ENCODE measurements at regions not wholly inside any gene's neighbourhood (a gene's known extent, or its start where the extent isn't known, plus 50 kb on each side); places are given as distances from the start of the nearest gene placed in this dataset.
"Not testable (repeated sequence)": the region's sequence is repeated elsewhere in the genome, so short reads cannot be mapped to it uniquely, and the experiment has no call there.

DNA sequence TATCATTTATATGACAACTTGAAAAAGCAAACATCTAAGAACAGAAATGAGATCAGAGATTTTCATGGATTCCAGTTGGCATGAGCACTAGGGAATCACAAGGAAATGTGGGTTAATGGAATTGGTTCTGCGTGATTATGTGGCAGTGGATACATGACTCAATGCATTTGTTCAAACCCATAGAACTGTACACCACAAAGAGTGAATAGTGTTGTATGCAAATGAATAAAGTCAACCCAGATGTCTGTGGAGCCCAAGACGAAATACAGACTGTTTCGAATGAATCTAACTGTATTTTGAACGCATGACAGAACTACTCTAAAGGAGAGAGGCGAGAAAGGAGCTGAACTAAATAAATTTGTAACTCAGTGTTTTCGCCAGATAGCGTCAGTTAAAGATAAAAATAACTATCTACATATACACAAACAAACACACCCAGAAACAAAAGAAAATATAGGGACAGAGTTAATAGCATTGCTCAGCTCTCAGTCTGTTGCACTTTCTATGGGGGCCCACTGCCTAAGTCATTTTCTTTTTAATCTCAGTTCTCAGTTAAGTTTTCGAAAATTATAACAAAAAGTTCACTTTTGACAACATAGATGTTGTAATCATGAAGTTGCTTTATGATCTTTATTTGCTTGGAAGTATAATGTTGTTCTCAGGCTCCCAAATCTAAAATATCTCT is 636.7 kb upstream of the SEMA3D start:
- no peak overlapping the region for H3K27ac ChIP-seq (ENCODE audit: low read length)
- no peaks in the 10 kb centered on the region for H3K4me1 ChIP-seq (ENCODE audit: control insufficient read depth, insufficient read depth, low read length)
- H3K4me3 ChIP-seq (ENCODE audit: low read length), result no peak overlapping the region
- H3K36me3 ChIP-seq (ENCODE audit: control insufficient read depth, insufficient read depth, low read length), result no peaks in the 10 kb centered on the region
- DNase-seq, result no peak
- H3K9me3 ChIP-seq (ENCODE audit: control insufficient read depth, low read depth, low read length), result peaks cover 10% of the 10 kb centered on the region
- WGBS (ENCODE audit: insufficient coverage, low lambda C conversion rate), result 87% methylated on average over 3 of the region's 8 CpGs
- no peaks in the 10 kb centered on the region for H3K27me3 ChIP-seq (ENCODE audit: control insufficient read depth, insufficient read depth, low read length)

DNA sequence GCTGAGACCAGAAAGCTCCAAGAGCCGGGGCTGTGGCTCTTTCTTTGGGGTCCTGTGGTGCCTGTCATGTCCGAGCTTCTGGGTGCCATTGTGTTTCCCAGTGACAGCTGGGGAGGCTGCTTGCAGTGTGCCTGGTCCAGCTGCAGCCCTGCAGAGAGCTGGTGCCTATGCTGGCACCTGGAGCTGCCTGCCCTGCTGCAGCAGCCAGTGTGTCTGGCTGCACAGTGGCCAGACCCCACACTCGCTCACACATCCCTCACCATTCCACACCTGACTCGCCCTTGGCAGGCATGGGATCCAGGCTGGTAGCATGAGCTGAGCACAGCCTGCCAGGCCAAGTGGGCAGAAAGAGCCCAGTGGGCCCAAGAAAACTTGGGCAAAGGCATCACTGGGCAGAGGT is 635.1 kb upstream of the SEMA3D start:
- no peaks in the 10 kb centered on the region for H3K4me1 ChIP-seq (ENCODE audit: control insufficient read depth, insufficient read depth, low read length)
- WGBS (ENCODE audit: insufficient coverage, low lambda C conversion rate), result no CpG with 5 or more reads among the region's 4 CpGs
- peaks cover 10% of the 10 kb centered on the region for H3K9me3 ChIP-seq (ENCODE audit: control insufficient read depth, low read depth, low read length)
- no peak for DNase-seq
- H3K27me3 ChIP-seq (ENCODE audit: control insufficient read depth, insufficient read depth, low read length), result no peaks in the 10 kb centered on the region
- H3K27ac ChIP-seq (ENCODE audit: low read length), result no peak overlapping the region
- H3K36me3 ChIP-seq (ENCODE audit: control insufficient read depth, insufficient read depth, low read length), result no peaks in the 10 kb centered on the region
- H3K4me3 ChIP-seq (ENCODE audit: low read length), result no peak overlapping the region

DNA sequence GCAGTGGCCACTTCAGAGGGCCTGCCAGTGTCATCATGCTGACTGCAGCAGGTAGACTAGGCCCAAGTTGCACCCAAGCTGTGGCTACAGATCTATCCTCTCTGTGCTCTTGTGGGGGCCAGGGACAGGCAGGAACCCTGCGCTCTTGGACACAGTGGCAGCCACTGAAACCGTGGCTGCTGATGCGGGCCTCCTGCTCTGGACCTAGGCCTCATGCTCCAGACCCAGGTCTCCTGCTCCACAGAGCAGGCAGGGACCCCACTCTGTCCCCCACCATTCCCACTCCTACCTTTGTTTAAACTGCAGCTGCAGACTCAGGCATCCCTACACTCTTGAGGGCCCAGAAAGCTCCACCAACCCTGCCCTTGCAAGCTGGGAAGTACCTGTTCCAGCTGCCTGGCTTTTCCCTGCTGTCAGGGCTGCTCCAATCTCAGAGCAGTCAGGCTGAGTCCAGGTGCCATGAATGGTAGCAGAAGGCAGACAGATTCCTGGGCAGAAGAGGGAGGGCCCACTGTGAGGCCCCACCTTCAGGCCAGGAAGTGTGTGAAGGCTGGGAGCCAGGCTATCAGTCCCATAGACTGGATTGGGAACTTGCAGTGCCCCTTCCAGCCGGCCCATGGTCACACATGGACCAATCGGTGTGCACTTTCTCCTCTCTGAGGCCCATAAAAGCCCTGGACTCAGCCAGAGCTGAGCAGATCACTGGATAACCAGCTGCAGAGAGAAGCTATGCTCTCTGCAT is 634.0 kb upstream of the SEMA3D start:
- no peak overlapping the region for H3K4me3 ChIP-seq (ENCODE audit: low read length)
- no peaks in the 10 kb centered on the region for H3K27me3 ChIP-seq (ENCODE audit: control insufficient read depth, insufficient read depth, low read length)
- H3K36me3 ChIP-seq (ENCODE audit: control insufficient read depth, insufficient read depth, low read length), result no peaks in the 10 kb centered on the region
- H3K9me3 ChIP-seq (ENCODE audit: control insufficient read depth, low read depth, low read length), result peaks cover 10% of the 10 kb centered on the region
- no peak overlapping the region for H3K27ac ChIP-seq (ENCODE audit: low read length)
- no peaks in the 10 kb centered on the region for H3K4me1 ChIP-seq (ENCODE audit: control insufficient read depth, insufficient read depth, low read length)
- no CpG with 5 or more reads among the region's 5 CpGs for WGBS (ENCODE audit: insufficient coverage, low lambda C conversion rate)
- DNase-seq, result no peak

GRCh38 chr7:85815526-85815925 is 628.7 kb upstream of the SEMA3D start:
- no peaks in the 10 kb centered on the region for H3K36me3 ChIP-seq (ENCODE audit: control insufficient read depth, insufficient read depth, low read length)
- no peaks in the 10 kb centered on the region for H3K27me3 ChIP-seq (ENCODE audit: control insufficient read depth, insufficient read depth, low read length)
- no peaks in the 10 kb centered on the region for H3K9me3 ChIP-seq (ENCODE audit: control insufficient read depth, low read depth, low read length)
- no peak for DNase-seq
- H3K27ac ChIP-seq (ENCODE audit: low read length), result no peak overlapping the region
- no peaks in the 10 kb centered on the region for H3K4me1 ChIP-seq (ENCODE audit: control insufficient read depth, insufficient read depth, low read length)
- no peak overlapping the region for H3K4me3 ChIP-seq (ENCODE audit: low read length)

DNA sequence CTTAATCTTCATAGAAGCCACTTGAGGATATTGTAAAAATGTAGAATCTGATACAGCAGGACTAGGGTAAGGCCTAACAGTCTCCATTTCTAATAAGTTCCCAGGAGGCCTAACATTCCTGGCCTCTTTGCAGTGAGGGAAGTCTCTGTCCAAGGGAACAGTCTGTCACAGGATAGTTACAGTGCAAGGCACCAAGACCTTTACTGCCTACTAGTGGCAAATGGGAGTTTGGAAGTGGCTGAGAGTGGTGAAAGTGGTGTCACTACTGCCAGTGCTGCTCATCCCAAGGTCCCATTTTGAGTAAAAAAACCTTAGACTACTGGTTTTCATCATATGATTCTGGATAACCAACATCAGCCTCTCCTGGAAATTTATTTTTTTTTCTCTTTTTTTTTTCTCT is 619.5 kb upstream of the SEMA3D start:
- Histone ChIP-seq H3K4me1 (ENCODE audit: control insufficient read depth, insufficient read depth, low read length) (no peaks in the 10 kb centered on the region), H3K36me3 (ENCODE audit: control insufficient read depth, insufficient read depth, low read length) (no peaks in the 10 kb centered on the region), H3K9me3 (ENCODE audit: control insufficient read depth, low read depth, low read length) (no peaks in the 10 kb centered on the region), H3K4me3 (ENCODE audit: low read length) (no peak overlapping the region), H3K27me3 (ENCODE audit: control insufficient read depth, insufficient read depth, low read length) (no peaks in the 10 kb centered on the region), H3K27ac (ENCODE audit: low read length) (no peak overlapping the region)
- peak; percentile 4 to 9 for DNase-seq

- Histone ChIP-seq H3K4me3 (ENCODE audit: low read length) (no peak overlapping the region), H3K4me1 (ENCODE audit: control insufficient read depth, insufficient read depth, low read length) (no peaks in the 10 kb centered on the region), H3K9me3 (ENCODE audit: control insufficient read depth, low read depth, low read length) (no peaks in the 10 kb centered on the region), H3K27ac (ENCODE audit: low read length) (no peak overlapping the region), H3K27me3 (ENCODE audit: control insufficient read depth, insufficient read depth, low read length) (no peaks in the 10 kb centered on the region), H3K36me3 (ENCODE audit: control insufficient read depth, insufficient read depth, low read length) (no peaks in the 10 kb centered on the region)
- DNase-seq, result no peak
These were observed 618.8 kb upstream of the SEMA3D start for GRCh38 chr7:85805656-85806055.

DNA sequence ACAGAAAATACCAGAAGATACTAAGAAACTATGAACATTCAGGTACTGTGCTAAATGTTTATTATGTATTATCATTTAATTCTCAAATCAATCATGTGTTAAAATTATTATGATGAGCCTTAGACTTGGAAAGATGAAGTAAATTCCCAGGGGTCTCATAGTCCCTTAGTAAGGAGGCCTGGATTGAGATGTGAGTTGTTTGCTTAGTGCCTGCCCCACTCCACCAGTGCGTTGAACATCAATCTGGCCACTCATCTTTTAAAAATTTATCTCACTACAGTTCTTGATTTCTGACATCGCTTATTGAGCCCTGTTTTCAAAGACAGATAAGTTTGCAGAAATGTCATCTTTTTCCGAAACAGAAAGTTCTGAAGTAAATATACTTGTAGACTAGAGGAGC is 618.4 kb upstream of the SEMA3D start:
- 93% methylated on average over 2 of the region's 3 CpGs for WGBS (ENCODE audit: insufficient coverage, low lambda C conversion rate)
- Histone ChIP-seq H3K4me3 (ENCODE audit: low read length) (no peak overlapping the region), H3K36me3 (ENCODE audit: control insufficient read depth, insufficient read depth, low read length) (no peaks in the 10 kb centered on the region), H3K4me1 (ENCODE audit: control insufficient read depth, insufficient read depth, low read length) (no peaks in the 10 kb centered on the region), H3K9me3 (ENCODE audit: control insufficient read depth, low read depth, low read length) (no peaks in the 10 kb centered on the region), H3K27ac (ENCODE audit: low read length) (no peak overlapping the region), H3K27me3 (ENCODE audit: control insufficient read depth, insufficient read depth, low read length) (no peaks in the 10 kb centered on the region)
- no peak for DNase-seq

GRCh38 chr7:85802211-85802610 is 615.4 kb upstream of the SEMA3D start:
- no peaks in the 10 kb centered on the region for H3K27me3 ChIP-seq (ENCODE audit: control insufficient read depth, insufficient read depth, low read length)
- H3K36me3 ChIP-seq (ENCODE audit: control insufficient read depth, insufficient read depth, low read length), result no peaks in the 10 kb centered on the region
- no peaks in the 10 kb centered on the region for H3K4me1 ChIP-seq (ENCODE audit: control insufficient read depth, insufficient read depth, low read length)
- no peak overlapping the region for H3K4me3 ChIP-seq (ENCODE audit: low read length)
- H3K27ac ChIP-seq (ENCODE audit: low read length), result no peak overlapping the region
- no peaks in the 10 kb centered on the region for H3K9me3 ChIP-seq (ENCODE audit: control insufficient read depth, low read depth, low read length)
- WGBS (ENCODE audit: insufficient coverage, low lambda C conversion rate), result no CpG with 5 or more reads among the region's 1 CpG
- DNase-seq, result no peak

GRCh38 chr7:85796956-85797355 is 610.1 kb upstream of the SEMA3D start:
- 100% methylated on average over 1 of the region's 2 CpGs for WGBS (ENCODE audit: insufficient coverage, low lambda C conversion rate)
- Histone ChIP-seq H3K4me1 (ENCODE audit: control insufficient read depth, insufficient read depth, low read length) (no peaks in the 10 kb centered on the region), H3K9me3 (ENCODE audit: control insufficient read depth, low read depth, low read length) (no peaks in the 10 kb centered on the region)

GRCh38 chr7:85791098-85791497 is 604.2 kb upstream of the SEMA3D start:
- H3K4me1 ChIP-seq (ENCODE audit: control insufficient read depth, insufficient read depth, low read length); DNase-seq; H3K36me3 ChIP-seq (ENCODE audit: control insufficient read depth, insufficient read depth, low read length); H3K27ac ChIP-seq (ENCODE audit: low read length); H3K4me3 ChIP-seq (ENCODE audit: low read length); H3K27me3 ChIP-seq (ENCODE audit: control insufficient read depth, insufficient read depth, low read length); H3K9me3 ChIP-seq (ENCODE audit: control insufficient read depth, low read depth, low read length): not testable (repeated sequence)
- WGBS (ENCODE audit: insufficient coverage, low lambda C conversion rate), result no CpG with 5 or more reads among the region's 4 CpGs

More at GRCh38 chr7:85796956-85797355, 610.1 kb upstream of the SEMA3D start:
- Histone ChIP-seq H3K36me3 (ENCODE audit: control insufficient read depth, insufficient read depth, low read length) (no peaks in the 10 kb centered on the region), H3K4me3 (ENCODE audit: low read length) (no peak overlapping the region), H3K27me3 (ENCODE audit: control insufficient read depth, insufficient read depth, low read length) (no peaks in the 10 kb centered on the region), H3K27ac (ENCODE audit: low read length) (no peak overlapping the region)
- no peak for DNase-seq

DNA sequence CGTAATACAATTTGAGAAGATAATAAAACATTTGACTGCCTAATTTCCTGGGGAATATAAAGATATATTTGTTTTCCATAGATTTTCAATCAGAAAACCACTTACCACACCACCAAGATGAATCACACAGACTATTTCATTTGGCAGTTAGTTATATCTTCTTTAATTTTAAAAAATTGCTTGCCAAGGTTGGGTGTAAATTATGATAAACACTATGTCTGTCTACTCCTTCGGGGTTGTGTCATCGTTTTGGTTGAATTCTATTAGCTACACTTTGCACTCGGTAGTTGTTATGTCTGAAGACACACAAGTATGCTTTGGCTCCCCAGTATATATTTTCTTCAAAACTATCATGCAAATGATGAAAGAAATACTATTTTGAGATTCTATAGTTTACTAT is 594.8 kb upstream of the SEMA3D start:
- no peak for DNase-seq
- peaks cover 4% of the 10 kb centered on the region for H3K9me3 ChIP-seq (ENCODE audit: control insufficient read depth, low read depth, low read length)
- H3K4me1 ChIP-seq (ENCODE audit: control insufficient read depth, insufficient read depth, low read length), result no peaks in the 10 kb centered on the region
- H3K27ac ChIP-seq (ENCODE audit: low read length), result no peak overlapping the region
- WGBS (ENCODE audit: insufficient coverage, low lambda C conversion rate), result 78% methylated on average over 1 of the region's 4 CpGs
- no peaks in the 10 kb centered on the region for H3K36me3 ChIP-seq (ENCODE audit: control insufficient read depth, insufficient read depth, low read length)
- no peaks in the 10 kb centered on the region for H3K27me3 ChIP-seq (ENCODE audit: control insufficient read depth, insufficient read depth, low read length)
- H3K4me3 ChIP-seq (ENCODE audit: low read length), result no peak overlapping the region

Data from large intestine (tissue), 3 donors.